HepG2 (cell line): ENCODE measurements at regions not wholly inside any gene's neighbourhood (a gene's known extent, or its start where the extent isn't known, plus 50 kb on each side); places are given as distances from the start of the nearest gene placed in this dataset.

Experiments used
- KDM1A ChIP-seq: IDR thresholded peaks from 2 replicates; pipeline ENCODE4 v1.6.1; 2016; ENCODE audit warnings: missing compliant biosample characterization
- POLR2G ChIP-seq: fragments of 200-400 bp; formaldehyde crosslinking; IDR thresholded peaks from 2 replicates; pipeline ENCODE4 v1.6.1; 2018; ENCODE audit warnings: mild to moderate bottlenecking, low read depth, low read length, moderate library complexity
- ZNF749 ChIP-seq: sonication (generic); formaldehyde crosslinking; IDR thresholded peaks from 2 replicates; pipeline ENCODE4 v1.8.0; 2022; ENCODE audit warnings: mild to moderate bottlenecking, missing genetic modification reagents, moderate library complexity, borderline replicate concordance

DNA sequence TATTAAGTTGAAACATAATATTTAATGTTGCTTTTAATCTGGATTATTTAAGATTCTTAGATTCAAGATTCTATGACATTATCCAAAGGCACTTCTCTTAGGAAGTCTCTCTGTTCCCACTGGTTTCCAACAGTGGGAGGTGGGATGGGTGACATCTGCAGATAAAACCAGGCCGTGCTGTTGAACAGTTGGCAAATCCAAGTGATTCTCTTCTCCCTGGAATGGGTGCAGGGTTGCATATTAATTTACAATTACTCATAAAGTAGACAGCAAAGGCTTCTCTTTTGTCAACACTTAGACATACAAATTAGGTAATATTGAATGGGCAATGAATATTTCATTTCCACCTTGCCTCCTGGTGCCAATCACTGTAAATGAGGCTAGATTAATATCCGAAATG is 233.7 kb upstream of the IL12B start:
- TF ChIP-seq ZNF749, result no peak
- TF ChIP-seq POLR2G, result no peak
- no peak for TF ChIP-seq KDM1A (CRISPR knock-in tag)
